Loucy (cell line): ENCODE measurements at regions not wholly inside any gene's neighbourhood (a gene's known extent, or its start where the extent isn't known, plus 50 kb on each side); places are given as distances from the start of the nearest gene placed in this dataset.

Source experiments
- EZH2phosphoT487 ChIP-seq: fragments of 200-600 bp; IDR thresholded peaks from 2 replicates; pipeline ENCODE4 v1.6.1; 2018; ENCODE audit warnings: antibody characterized with exemption, mild to moderate bottlenecking, moderate library complexity, borderline replicate concordance
- TF ChIP-seq, protein P1 (sequence below): fragments of 200-600 bp; sonication (generic); conservative IDR thresholded peaks from 2 replicates; pipeline ENCODE4 v1.5.1; 2014; ENCODE audit warnings: mild to moderate bottlenecking, antibody characterized with exemption, low read length

DNA sequence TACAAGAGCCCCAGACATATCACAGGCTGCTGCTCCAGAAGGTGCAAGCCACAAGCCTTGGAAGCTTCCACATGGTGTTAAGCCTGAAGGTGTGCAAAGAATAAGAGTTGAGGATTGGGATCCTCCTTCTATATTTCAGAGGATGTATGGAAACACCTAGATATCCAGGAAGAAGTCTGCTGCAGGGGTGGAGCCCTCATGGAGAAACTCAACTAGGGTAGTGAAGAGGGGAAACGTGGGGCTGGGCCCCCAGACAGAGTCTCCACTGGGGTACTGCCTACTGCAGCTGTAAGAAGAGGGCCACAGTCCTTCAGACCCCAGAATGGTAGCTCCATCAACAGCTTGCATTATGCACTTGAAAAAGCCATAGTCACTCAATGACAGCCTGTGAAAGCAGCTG, 1444.0 kb downstream of the SLITRK1 start:
- TF ChIP-seq, protein P1, sequence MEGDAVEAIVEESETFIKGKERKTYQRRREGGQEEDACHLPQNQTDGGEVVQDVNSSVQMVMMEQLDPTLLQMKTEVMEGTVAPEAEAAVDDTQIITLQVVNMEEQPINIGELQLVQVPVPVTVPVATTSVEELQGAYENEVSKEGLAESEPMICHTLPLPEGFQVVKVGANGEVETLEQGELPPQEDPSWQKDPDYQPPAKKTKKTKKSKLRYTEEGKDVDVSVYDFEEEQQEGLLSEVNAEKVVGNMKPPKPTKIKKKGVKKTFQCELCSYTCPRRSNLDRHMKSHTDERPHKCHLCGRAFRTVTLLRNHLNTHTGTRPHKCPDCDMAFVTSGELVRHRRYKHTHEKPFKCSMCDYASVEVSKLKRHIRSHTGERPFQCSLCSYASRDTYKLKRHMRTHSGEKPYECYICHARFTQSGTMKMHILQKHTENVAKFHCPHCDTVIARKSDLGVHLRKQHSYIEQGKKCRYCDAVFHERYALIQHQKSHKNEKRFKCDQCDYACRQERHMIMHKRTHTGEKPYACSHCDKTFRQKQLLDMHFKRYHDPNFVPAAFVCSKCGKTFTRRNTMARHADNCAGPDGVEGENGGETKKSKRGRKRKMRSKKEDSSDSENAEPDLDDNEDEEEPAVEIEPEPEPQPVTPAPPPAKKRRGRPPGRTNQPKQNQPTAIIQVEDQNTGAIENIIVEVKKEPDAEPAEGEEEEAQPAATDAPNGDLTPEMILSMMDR: no peak
- no peak for TF ChIP-seq EZH2phosphoT487
